ENCODE measurements at regions not wholly inside any gene's neighbourhood (a gene's known extent, or its start where the extent isn't known, plus 50 kb on each side); places are given as distances from the start of the nearest gene placed in this dataset.
"Not testable (repeated sequence)": the region's sequence is repeated elsewhere in the genome, so short reads cannot be mapped to it uniquely, and the experiment has no call there.

DNA sequence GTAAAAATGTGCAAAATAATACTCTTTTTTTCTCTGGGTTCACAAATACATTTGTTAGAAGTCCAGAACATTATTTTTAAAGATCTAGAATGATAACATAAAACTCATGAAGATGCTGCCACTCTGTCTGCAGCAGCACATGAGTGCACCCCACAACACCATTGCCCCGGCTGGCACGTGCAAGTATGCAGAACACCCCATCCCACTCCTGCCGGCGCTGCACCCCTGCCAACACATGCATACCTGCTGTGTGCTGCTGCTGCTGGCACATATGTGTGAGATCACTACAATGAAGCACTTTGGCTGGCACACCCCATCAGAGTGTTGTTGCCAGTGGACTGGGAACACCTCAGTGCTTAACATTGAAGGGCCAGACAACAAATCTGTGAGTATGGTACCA is 129.1 kb downstream of the CCT8L2 start:
- not testable (repeated sequence) for TF ChIP-seq CTCF (IDR thresholded peaks at IDR 0.05; ENCODE audit: low read depth, low read length); EZH2phosphoT487 (IDR thresholded peaks at IDR 0.05; ENCODE audit: low read depth)

All from OCI-LY3 (cell line).